GM12865 (cell line): ENCODE measurements at regions not wholly inside any gene's neighbourhood (a gene's known extent, or its start where the extent isn't known, plus 50 kb on each side); places are given as distances from the start of the nearest gene placed in this dataset.

Experiments used
- DNase-seq: peaks from one replicate; pipeline ENCODE4 v3.0.0; 2010; ENCODE audit warnings: low read depth
- H3K4me3 ChIP-seq: 2 replicates; pipeline ENCODE4 v1.5.1; 2011; ENCODE audit warnings: mild to moderate bottlenecking, low read depth, low read length, control low read depth
- TF ChIP-seq, protein P1 (sequence below): IDR thresholded peaks from 2 replicates; pipeline ENCODE4 v1.5.1; 2011; ENCODE audit warnings: low read length, control low read depth, low read depth, inconsistent platforms; ENCODE audit not compliant: insufficient read depth; ENCODE audit errors: missing control alignments

DNA sequence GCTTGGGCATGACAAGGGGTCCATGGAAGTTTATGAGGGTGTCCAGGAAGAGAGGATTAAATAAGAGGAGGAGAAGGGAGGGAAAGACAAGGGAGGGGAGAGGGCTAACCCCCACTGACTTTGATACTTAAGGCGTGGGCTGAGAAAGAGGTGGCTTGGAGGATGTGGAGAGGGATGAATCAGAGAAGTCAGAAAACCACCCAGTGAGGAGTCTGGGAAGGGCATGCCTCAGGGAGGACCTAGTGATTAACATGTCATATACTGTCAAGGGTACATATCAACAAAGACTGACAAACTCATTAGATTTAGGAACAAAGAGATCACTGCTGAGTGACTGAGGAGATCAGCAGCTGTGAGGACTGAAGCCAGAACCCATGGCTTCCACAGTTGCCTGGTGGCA lies 145.4 kb downstream of the IRX5 start:
- TF ChIP-seq, protein P1, sequence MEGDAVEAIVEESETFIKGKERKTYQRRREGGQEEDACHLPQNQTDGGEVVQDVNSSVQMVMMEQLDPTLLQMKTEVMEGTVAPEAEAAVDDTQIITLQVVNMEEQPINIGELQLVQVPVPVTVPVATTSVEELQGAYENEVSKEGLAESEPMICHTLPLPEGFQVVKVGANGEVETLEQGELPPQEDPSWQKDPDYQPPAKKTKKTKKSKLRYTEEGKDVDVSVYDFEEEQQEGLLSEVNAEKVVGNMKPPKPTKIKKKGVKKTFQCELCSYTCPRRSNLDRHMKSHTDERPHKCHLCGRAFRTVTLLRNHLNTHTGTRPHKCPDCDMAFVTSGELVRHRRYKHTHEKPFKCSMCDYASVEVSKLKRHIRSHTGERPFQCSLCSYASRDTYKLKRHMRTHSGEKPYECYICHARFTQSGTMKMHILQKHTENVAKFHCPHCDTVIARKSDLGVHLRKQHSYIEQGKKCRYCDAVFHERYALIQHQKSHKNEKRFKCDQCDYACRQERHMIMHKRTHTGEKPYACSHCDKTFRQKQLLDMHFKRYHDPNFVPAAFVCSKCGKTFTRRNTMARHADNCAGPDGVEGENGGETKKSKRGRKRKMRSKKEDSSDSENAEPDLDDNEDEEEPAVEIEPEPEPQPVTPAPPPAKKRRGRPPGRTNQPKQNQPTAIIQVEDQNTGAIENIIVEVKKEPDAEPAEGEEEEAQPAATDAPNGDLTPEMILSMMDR, result no peak
- no peak for DNase-seq
- H3K4me3 ChIP-seq, result no peak overlapping the region

DNA sequence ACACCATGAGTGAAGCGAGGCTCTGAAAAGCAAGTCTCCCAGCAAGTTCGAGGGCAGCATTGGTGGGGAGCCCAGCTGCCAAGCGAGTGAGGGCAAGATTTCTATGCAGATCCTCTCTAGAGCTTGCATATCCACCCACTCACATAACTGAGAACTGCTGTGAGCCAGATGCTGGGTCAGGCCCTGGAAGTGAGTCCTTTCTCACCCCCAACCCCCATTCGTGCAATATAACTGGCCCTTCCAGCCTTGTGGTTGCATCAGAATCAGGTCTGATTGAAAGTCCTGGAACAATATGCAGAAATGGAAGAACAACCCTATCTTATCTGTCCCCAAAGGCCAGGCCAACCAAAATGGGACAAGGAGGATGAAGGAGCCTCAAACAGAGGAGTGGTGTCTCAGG lies 146.6 kb downstream of the IRX5 start:
- TF ChIP-seq, protein P1, result no peak
- no peak for DNase-seq
- H3K4me3 ChIP-seq, result no peak overlapping the region

DNA sequence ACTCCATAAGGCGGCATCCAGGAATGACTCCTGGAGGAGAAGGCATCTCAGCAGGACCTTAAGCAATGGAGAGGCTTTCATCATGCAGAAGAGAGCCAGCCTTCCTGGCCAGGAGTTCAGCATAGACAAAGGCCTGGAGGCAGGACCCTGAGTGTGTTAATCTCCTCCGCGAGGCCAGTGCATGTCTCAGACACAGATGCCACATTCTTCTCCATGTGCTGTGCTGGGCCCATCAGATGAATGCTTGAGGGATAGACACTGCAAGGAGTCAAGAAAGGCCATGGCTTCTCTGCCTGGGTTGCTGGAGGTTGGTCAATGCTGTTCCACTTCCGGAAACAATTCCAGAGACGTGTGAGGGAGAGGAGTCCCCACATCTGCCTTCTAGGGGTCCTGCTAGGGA lies 147.5 kb downstream of the IRX5 start:
- H3K4me3 ChIP-seq, result no peak overlapping the region
- TF ChIP-seq, protein P1, result no peak
- no peak for DNase-seq

DNA sequence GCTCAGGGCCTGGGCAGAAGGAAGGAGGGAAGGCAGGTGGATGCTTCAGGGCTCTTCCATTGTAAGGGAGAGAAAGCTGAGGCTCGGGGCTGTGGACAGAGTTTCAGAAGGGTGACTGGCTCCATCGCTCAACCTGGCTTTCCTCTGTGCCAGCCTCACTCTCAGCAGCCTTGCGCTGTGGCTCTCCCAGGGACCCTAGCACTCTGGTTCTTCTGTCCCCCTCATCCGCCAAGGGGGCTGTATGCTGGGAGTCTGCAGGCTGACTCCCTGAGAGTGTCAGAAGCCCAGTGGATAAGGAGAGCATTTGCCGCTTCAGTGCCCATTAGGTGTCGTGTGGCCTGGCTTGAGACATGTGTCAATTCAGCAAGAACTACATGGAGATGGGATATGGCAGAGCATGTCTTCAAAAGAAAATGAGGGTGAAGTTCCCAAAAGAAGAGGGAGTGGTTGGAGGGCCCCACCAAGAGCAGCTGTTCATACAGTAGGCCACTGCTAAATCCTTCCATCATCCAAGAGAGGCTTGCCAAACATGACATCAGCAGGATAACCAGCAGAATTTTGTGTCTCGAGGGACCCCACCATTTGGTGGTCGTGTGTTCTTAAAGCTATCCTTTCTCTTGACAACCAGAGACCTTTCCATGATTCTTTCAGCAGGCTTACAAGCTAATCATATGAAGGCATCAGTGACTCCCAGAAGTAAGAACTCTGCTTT lies 148.2 kb downstream of the IRX5 start:
- H3K4me3 ChIP-seq, result no peak overlapping the region
- TF ChIP-seq, protein P1, result no peak
- no peak for DNase-seq

DNA sequence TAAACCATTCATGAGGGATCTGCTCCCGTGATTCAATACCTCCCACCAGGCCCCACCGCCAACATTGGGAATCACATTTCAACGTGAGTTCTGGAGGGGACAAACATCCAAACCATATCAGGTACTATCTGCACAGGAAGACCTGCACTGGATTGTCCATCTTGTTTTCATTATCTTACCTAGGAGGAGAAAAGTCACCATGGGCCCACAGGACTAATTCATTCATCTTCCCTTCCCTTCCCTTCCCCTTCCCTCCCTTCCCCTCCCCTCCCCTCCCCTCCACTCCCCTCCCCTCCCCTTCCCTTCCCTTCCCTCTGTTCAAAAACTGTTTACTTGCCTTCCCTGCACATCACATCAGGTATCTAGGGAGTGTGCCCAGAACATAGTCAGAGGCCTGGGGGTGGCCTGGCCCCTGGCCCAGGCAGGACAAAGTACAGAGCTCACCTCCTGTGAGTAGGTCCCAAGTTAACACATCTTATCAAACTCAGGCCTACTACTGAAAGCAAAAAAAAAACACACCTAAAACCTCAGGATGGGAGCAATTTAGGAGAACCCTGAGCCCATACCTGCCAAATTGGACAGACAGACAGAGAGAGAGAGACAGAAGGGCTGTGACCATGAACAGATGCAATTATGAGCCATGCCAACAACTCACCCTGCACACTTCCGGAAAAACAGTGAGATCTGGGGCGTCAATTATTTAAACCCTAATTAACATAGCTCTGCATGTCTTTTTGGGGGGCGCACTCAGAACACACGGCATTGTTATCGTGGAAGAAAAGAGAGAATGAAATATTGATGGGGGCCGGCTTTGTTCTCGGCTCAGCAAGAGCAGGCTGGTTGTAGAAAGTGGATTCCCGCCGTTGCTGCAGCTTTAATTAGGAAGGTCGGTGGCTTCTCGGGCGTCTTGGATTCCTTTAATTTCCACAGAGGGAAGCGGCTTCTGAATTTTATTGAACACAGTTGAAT lies 151.2 kb downstream of the IRX5 start:
- DNase-seq, result no peak
- no peak overlapping the region for H3K4me3 ChIP-seq
- TF ChIP-seq, protein P1, result no peak

DNA sequence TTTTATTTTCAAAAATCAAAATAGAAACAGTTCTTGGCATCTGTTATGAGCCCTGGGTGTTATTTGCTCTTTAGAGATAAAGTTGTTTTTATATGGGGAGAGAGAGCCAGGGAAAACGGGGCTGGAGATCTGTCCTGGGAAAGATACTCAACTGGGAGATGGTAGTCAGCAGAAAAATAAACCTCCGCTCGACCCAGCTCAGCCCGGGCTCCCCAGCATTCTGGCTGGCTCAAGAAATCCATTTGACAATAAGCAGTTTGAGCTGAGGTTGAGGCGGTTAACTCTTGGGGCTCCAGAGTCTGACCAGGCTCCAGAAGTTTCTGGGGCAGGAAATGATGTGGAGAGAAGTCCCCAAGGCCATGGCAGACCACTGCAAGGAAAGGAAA lies 151.9 kb downstream of the IRX5 start:
- TF ChIP-seq, protein P1, result no peak
- no peak for DNase-seq
- no peak overlapping the region for H3K4me3 ChIP-seq
